OCI-LY1 (cell line): ENCODE measurements at regions not wholly inside any gene's neighbourhood (a gene's known extent, or its start where the extent isn't known, plus 50 kb on each side); places are given as distances from the start of the nearest gene placed in this dataset.

Experiments
- CTCF ChIP-seq: fragments of 200-600 bp; sonication (generic), shearing (Covaris generic); IDR thresholded peaks from 2 replicates; pipeline ENCODE4 v1.5.1; 2017; ENCODE audit warnings: mild to moderate bottlenecking, antibody characterized with exemption, low read length, moderate library complexity, mixed read lengths
- EZH2 ChIP-seq: fragments of 200-600 bp; sonication (generic), shearing (Covaris generic); IDR thresholded peaks from 2 replicates; pipeline ENCODE4 v1.8.0; 2017; ENCODE audit warnings: borderline replicate concordance, mixed run types, mild to moderate bottlenecking, antibody characterized with exemption, low read length, moderate library complexity, mixed read lengths

- TF ChIP-seq CTCF (no peak), EZH2 (no peak)
These were observed 456.7 kb downstream of the TLE4 start for GRCh38 chr9:80028501-80028900.
